H1 (cell line): ENCODE measurements at regions not wholly inside any gene's neighbourhood (a gene's known extent, or its start where the extent isn't known, plus 50 kb on each side); places are given as distances from the start of the nearest gene placed in this dataset.
"Not testable (repeated sequence)": the region's sequence is repeated elsewhere in the genome, so short reads cannot be mapped to it uniquely, and the experiment has no call there.

Source experiments
- CTCF ChIA-PET: fragments of 300-600 bp; sonication (Branson Sonifier 250); formaldehyde crosslinking; loops from one replicate; lab custom pipeline; 2021; ENCODE audit not compliant: partially characterized antibody; lab: Charles Lee
- POLR2A ChIA-PET: fragments of 300-600 bp; sonication (Branson Sonifier 250); formaldehyde crosslinking; loops from one replicate; lab custom pipeline; 2021; ENCODE audit warnings: inconsistent platforms; ENCODE audit not compliant: partially characterized antibody; lab: Charles Lee
- DNase-seq, 2 experiments: peaks; one replicate each; pipeline versions ENCODE4 v3.0.0 to v3.0.0-alpha.2; 2010 to 2022; ENCODE audit warnings: low spot score in 2 of 2, low read depth in 1 of 2, mixed read lengths in 1 of 2
- FAIRE-seq: peaks from 2 replicates; lab custom pipeline; 2011; peaks lifted over from hg19 to GRCh38; lab: Jason Lieb, UNC
- H2AFZ ChIP-seq: 2 replicates; pipeline ENCODE4 v1.8.1; 2012; ENCODE audit warnings: low read length, inconsistent platforms
- H2AK5ac ChIP-seq: 2 replicates; pipeline ENCODE4 v1.6.1; 2013; ENCODE audit warnings: low read depth, low read length
- H2BK120ac ChIP-seq: replicated peaks from 2 replicates; pipeline ENCODE3; 2013; ENCODE audit warnings: low read depth, low read length, inconsistent platforms
- H2BK12ac ChIP-seq: 2 replicates; pipeline ENCODE4 v1.6.1; 2013; ENCODE audit warnings: low read depth, low read length
- H2BK15ac ChIP-seq: 2 replicates; pipeline ENCODE4 v1.6.1; 2013; ENCODE audit warnings: low read length
- H2BK20ac ChIP-seq: 2 replicates; pipeline ENCODE4 v1.6.1; 2013; ENCODE audit warnings: low read length
- H2BK5ac ChIP-seq: 2 replicates; pipeline ENCODE4 v1.6.1; 2013; ENCODE audit warnings: low read depth, low read length
- H3K14ac ChIP-seq: 2 replicates; pipeline ENCODE4 v1.6.1; 2013; ENCODE audit warnings: inconsistent platforms; ENCODE audit not compliant: insufficient read length
- H3K18ac ChIP-seq: 2 replicates; pipeline ENCODE4 v1.6.1; 2013; ENCODE audit warnings: low read length; ENCODE audit errors: extremely low read depth
- H3K23ac ChIP-seq: 2 replicates; pipeline ENCODE4 v1.6.1; 2013; ENCODE audit warnings: inconsistent platforms; ENCODE audit not compliant: insufficient read length
- H3K23me2 ChIP-seq: 2 replicates; pipeline ENCODE4 v1.6.1; 2013; ENCODE audit warnings: low read depth, low read length
- H3K27ac ChIP-seq: 2 replicates; pipeline ENCODE4 v1.6.1; 2011; ENCODE audit warnings: low read depth, low read length, inconsistent platforms
- H3K27me3 ChIP-seq, 4 experiments: replicated peaks in 1 of 4; 1 replicate in 1 of 4; 2 replicates in 3 of 4; pipeline versions ENCODE4 v1.6.1 to v1.8.1; 2011 to 2013; ENCODE audit warnings: low read length in 3 of 4, mild to moderate bottlenecking in 3 of 4, inconsistent platforms in 2 of 4, mixed read lengths in 2 of 4, moderate library complexity in 1 of 4; ENCODE audit not compliant: control insufficient read depth in 3 of 4, insufficient read depth in 3 of 4; ENCODE audit errors: extremely low read depth in 1 of 4
- H3K36me3 ChIP-seq, 4 experiments: 2 replicates each; pipeline versions ENCODE4 v1.6.1 to v1.8.1; 2011 to 2013; ENCODE audit warnings: mild to moderate bottlenecking in 4 of 4, low read length in 3 of 4, moderate library complexity in 2 of 4, control low read depth in 1 of 4, inconsistent platforms in 1 of 4; ENCODE audit not compliant: insufficient read depth in 4 of 4, control insufficient read depth in 2 of 4
- H3K4ac ChIP-seq: replicated peaks from 2 replicates; pipeline ENCODE3; 2013; ENCODE audit warnings: low read length, low read depth, mixed read lengths, inconsistent platforms; ENCODE audit not compliant: insufficient read length
- H3K4me1 ChIP-seq, 4 experiments: replicated peaks in 1 of 4; 1 replicate in 1 of 4; 2 replicates in 3 of 4; pipeline versions ENCODE4 v1.6.1 to v1.8.1; 2011 to 2013; ENCODE audit warnings: low read length in 3 of 4, inconsistent platforms in 2 of 4, mixed read lengths in 1 of 4; ENCODE audit not compliant: insufficient read depth in 4 of 4, control insufficient read depth in 3 of 4
- H3K4me2 ChIP-seq, 2 experiments: 2 replicates each; pipeline versions ENCODE4 v1.6.1 to v1.8.1; 2011 to 2013; ENCODE audit warnings: low read depth in 2 of 2, low read length in 2 of 2, control low read depth in 1 of 2, inconsistent platforms in 1 of 2, mild to moderate bottlenecking in 1 of 2; ENCODE audit not compliant: insufficient read depth in 1 of 2
- H3K4me3 ChIP-seq, 4 experiments: fragments of 200-600, 300-600 bp in 1 of 4; sonication (generic), shearing (Covaris generic), sonication (Bioruptor Twin) in 1 of 4; 2 replicates each; pipeline versions ENCODE4 v1.5.1 to v1.8.1; 2011 to 2016; ENCODE audit warnings: low read length in 4 of 4, low read depth in 3 of 4, control low read depth in 2 of 4, inconsistent platforms in 2 of 4, mild to moderate bottlenecking in 2 of 4, mixed read lengths in 1 of 4, moderate library complexity in 1 of 4; ENCODE audit not compliant: insufficient read depth in 2 of 4; ENCODE audit errors: extremely low read depth in 1 of 4
- H3K56ac ChIP-seq: replicated peaks from 2 replicates; pipeline ENCODE3; 2013; ENCODE audit warnings: low read depth, mild to moderate bottlenecking, mixed read lengths, low read length, inconsistent platforms; ENCODE audit not compliant: insufficient read length
- H3K79me1 ChIP-seq: 2 replicates; pipeline ENCODE4 v1.6.1; 2013; ENCODE audit warnings: low read depth, low read length, control low read depth
- H3K79me2 ChIP-seq, 2 experiments: 2 replicates each; pipeline versions ENCODE4 v1.6.1 to v1.8.1; 2012 to 2013; ENCODE audit warnings: low read length in 2 of 2, mild to moderate bottlenecking in 2 of 2, inconsistent platforms in 1 of 2; ENCODE audit not compliant: insufficient read depth in 2 of 2, control insufficient read depth in 1 of 2
- H3K9ac ChIP-seq, 4 experiments: replicated peaks in 1 of 4; 1 replicate in 1 of 4; 2 replicates in 3 of 4; pipeline versions ENCODE4 v1.6.1 to v1.8.1; 2011 to 2013; ENCODE audit warnings: low read depth in 3 of 4, low read length in 3 of 4, control low read depth in 2 of 4, mild to moderate bottlenecking in 2 of 4, moderate library complexity in 2 of 4, inconsistent platforms in 1 of 4; ENCODE audit errors: extremely low read depth in 1 of 4
- H3K9me3 ChIP-seq, 2 experiments: 2 replicates each; pipeline versions ENCODE4 v1.6.1 to v1.8.1; 2012 to 2013; ENCODE audit warnings: mild to moderate bottlenecking in 2 of 2, moderate library complexity in 2 of 2, control low read depth in 1 of 2, inconsistent platforms in 1 of 2, low read depth in 1 of 2, low read length in 1 of 2, mixed read lengths in 1 of 2; ENCODE audit not compliant: insufficient read depth in 2 of 2
- H4K20me1 ChIP-seq, 2 experiments: replicated peaks in 1 of 2; 2 replicates each; pipeline versions ENCODE3 to v1.8.1; 2011 to 2013; ENCODE audit warnings: inconsistent platforms in 2 of 2, low read length in 2 of 2, mild to moderate bottlenecking in 1 of 2; ENCODE audit not compliant: insufficient read depth in 2 of 2, control insufficient read depth in 1 of 2
- H4K5ac ChIP-seq: 2 replicates; pipeline ENCODE4 v1.6.1; 2013; ENCODE audit warnings: low read length, low read depth, mixed read lengths, inconsistent platforms; ENCODE audit not compliant: insufficient read length
- H4K8ac ChIP-seq: 2 replicates; pipeline ENCODE4 v1.8.0; 2013; ENCODE audit warnings: mild to moderate bottlenecking, moderate library complexity, low read length, inconsistent platforms; ENCODE audit not compliant: insufficient read depth; ENCODE audit errors: extremely low read depth
- H4K91ac ChIP-seq: replicated peaks from 2 replicates; pipeline ENCODE3; 2013; ENCODE audit warnings: low read length, mixed read lengths, inconsistent platforms; ENCODE audit not compliant: insufficient read length
- WGBS, 2 experiments: shearing (Covaris generic) in 1 of 2; methylation state at CpG; one replicate each; pipeline versions ENCODE4 v1.1.6 to v1.1.7; 2013 to 2015; ENCODE audit warnings: low lambda C conversion rate in 2 of 2, mixed read lengths in 2 of 2, inconsistent platforms in 1 of 2, low coverage in 1 of 2, missing lambda C conversion rate in 1 of 2; ENCODE audit not compliant: insufficient replicate concordance in 2 of 2, insufficient coverage in 1 of 2, insufficient read length in 1 of 2; ENCODE audit errors: extremely low coverage in 1 of 2, missing lambda C conversion rate in 1 of 2; 5-methylcytosine and 5-hydroxymethylcytosine counted together

DNA sequence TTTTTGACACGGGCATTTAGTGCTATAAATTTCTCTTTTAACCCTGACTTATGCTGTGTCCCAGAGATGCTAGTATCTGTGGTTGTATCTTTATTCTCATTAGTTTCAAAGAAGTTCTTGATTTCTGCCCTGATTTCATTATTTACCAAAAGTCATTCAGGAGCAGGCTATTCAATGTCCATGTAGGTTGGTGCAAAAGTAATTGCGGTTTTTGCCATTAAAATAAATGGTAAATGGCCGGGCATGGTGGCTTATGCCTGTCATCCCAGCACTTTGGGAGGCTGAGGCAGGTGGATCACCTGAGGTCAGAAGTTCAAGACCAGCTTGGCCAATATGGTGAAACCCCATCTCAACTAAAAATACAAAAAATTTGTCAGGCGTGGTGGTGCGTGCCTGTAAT is 1097.4 kb upstream of the SLIT2 start:
- H4K8ac ChIP-seq, DNase-seq, H3K36me3 ChIP-seq, H3K27ac ChIP-seq, H4K91ac ChIP-seq, FAIRE-seq, H4K20me1 ChIP-seq, H3K79me1 ChIP-seq, H3K23ac ChIP-seq, H2BK15ac ChIP-seq, H3K9me3 ChIP-seq, H3K56ac ChIP-seq, H3K4me1 ChIP-seq, H2BK12ac ChIP-seq, H3K4me2 ChIP-seq, H3K23me2 ChIP-seq, H3K18ac ChIP-seq, H2BK20ac ChIP-seq, H4K5ac ChIP-seq, H3K27me3 ChIP-seq, H3K14ac ChIP-seq, H3K9ac ChIP-seq, H3K4ac ChIP-seq, H2AK5ac ChIP-seq, H2BK120ac ChIP-seq, H3K4me3 ChIP-seq, H3K79me2 ChIP-seq, H2AFZ ChIP-seq, H2BK5ac ChIP-seq, POLR2A ChIA-PET: not testable (repeated sequence)
- CTCF ChIA-PET: interaction anchor here (0.9 kb wide), 1 partner anchor 311 kb away, joined by 4 read pairs; no protein-coding TSS in a partner anchor
- 75% methylated on average over 5 of the region's 5 CpGs; no CpG with 5 or more reads in 1 of the 2 experiments for WGBS, 2 experiments
